ENCODE measurements at regions not wholly inside any gene's neighbourhood (a gene's known extent, or its start where the extent isn't known, plus 50 kb on each side); places are given as distances from the start of the nearest gene placed in this dataset.
"Not testable (repeated sequence)": the region's sequence is repeated elsewhere in the genome, so short reads cannot be mapped to it uniquely, and the experiment has no call there.

DNA sequence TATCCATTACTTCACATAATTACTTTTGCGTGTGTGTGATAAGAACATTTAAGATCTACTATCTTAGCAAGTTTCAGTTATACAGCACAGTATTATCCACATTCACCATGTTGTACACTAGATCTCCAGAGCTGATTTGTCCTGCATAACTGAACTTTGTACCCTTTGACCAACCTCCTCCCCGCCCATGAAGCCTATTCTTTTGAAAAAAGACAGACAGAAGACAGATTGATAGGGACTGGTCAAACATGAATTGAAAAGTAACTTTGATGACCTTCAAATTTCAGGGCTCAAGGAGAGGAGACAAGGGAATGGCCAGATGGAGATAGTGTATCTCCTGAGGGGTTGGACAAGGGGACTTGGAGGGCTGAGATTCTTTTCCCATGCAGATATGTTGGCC is 96.3 kb downstream of the CMC2 start:
- ATAC-seq (no peak), DNase-seq (no peak)
- H3K4me3 ChIP-seq: no peak overlapping the region
- no peaks in the 10 kb centered on the region for H3K4me1 ChIP-seq
- intact Hi-C loops (cut with DNase I): no loop called here
- no peak overlapping the region for H3K27ac ChIP-seq
- TF ChIP-seq, protein P1, sequence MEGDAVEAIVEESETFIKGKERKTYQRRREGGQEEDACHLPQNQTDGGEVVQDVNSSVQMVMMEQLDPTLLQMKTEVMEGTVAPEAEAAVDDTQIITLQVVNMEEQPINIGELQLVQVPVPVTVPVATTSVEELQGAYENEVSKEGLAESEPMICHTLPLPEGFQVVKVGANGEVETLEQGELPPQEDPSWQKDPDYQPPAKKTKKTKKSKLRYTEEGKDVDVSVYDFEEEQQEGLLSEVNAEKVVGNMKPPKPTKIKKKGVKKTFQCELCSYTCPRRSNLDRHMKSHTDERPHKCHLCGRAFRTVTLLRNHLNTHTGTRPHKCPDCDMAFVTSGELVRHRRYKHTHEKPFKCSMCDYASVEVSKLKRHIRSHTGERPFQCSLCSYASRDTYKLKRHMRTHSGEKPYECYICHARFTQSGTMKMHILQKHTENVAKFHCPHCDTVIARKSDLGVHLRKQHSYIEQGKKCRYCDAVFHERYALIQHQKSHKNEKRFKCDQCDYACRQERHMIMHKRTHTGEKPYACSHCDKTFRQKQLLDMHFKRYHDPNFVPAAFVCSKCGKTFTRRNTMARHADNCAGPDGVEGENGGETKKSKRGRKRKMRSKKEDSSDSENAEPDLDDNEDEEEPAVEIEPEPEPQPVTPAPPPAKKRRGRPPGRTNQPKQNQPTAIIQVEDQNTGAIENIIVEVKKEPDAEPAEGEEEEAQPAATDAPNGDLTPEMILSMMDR (IDR thresholded peaks at IDR 0.05): no peak
- 80 to 84% methylated on average over 2 of the region's 2 CpGs for WGBS, 2 donors
- no peaks in the 10 kb centered on the region for H3K36me3 ChIP-seq
- peaks cover 0 to 10% (median 0%) of the 10 kb centered on the region in 11 donors for H3K9me3 ChIP-seq
- H3K27me3 ChIP-seq: no peaks in the 10 kb centered on the region

DNA sequence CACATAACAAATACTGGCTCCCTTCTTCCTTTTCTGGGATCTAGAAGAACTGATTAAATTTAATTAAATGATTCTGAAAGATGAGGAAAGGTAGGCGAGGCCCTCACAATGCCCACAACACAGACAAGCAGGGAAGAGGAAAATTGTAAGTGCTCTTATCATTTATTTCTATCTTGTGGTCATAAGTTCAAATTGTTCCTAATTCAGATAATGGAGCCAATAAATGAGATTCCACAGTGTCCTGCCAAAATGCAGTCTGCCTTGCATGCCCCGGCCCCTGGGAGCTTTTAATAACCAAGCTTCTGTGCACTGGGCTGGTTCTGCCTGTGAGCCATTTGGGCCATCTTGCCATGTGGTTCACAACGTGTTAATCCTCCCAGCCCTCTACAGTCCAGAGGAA is 97.0 kb downstream of the CMC2 start:
- TF ChIP-seq, protein P1 (IDR thresholded peaks at IDR 0.05): no peak
- Histone ChIP-seq H3K27ac (no peak overlapping the region), H3K36me3 (no peaks in the 10 kb centered on the region), H3K4me1 (no peaks in the 10 kb centered on the region), H3K9me3 (peaks cover 0 to 10% (median 0%) of the 10 kb centered on the region in 11 donors), H3K27me3 (no peaks in the 10 kb centered on the region), H3K4me3 (no peak overlapping the region)
- intact Hi-C loops (cut with DNase I): loop anchor here in 1 of 10 donors (10.0 kb wide), 1 partner anchor 55 kb away; no protein-coding TSS in a partner anchor
- ATAC-seq: no peak
- WGBS, 2 donors: 43 to 55% methylated on average over 3 of the region's 3 CpGs
- no peak for DNase-seq

DNA sequence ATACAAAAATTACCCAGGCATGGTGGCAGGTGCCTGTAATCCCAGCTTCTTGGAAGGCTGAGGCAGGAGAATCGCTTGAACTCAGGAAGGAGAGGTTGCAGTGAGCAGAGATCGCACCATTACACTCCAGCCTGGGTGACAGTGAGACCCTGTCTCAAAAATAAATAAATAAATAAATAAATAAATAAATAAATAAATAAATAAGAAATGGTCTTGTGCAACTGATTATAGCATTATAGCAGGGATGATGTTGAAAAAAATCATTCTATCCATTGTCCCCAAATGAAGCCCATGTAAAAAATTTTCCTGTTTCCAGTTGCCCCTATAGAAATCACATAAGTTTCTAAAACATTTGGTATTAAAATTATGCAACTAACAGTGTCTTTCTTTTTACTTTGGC is 100.5 kb downstream of the CMC2 start:
- not testable (repeated sequence) for H3K27ac ChIP-seq, H3K4me1 ChIP-seq, H3K27me3 ChIP-seq, ATAC-seq, H3K4me3 ChIP-seq, DNase-seq, H3K36me3 ChIP-seq, H3K9me3 ChIP-seq
- intact Hi-C loops (cut with DNase I): loop anchor here in 1 of 10 donors (10.0 kb wide), 1 partner anchor 59 kb away; no protein-coding TSS in a partner anchor
- WGBS, 2 donors: 99 to 100% methylated on average over 2 of the region's 2 CpGs

DNA sequence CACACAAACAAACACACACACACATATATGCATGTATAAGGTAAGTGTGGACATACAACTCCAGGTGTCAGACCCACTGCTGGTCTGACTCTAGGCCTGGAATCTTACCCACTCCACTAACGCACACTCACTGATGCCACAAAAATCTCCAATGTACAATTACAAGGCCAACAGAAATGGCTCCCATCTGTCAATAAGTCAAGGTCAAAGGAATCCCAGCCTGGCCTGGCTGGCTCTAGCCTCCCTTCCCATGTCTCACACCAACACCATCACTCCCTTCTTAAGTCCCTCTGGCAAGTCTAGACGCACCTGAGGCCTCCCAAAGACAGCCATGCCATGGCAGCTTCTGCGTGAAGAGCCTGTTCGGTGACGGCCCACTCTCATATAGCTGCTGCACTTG is 99.2 kb upstream of the CDYL2 start:
- no peak for DNase-seq
- intact Hi-C loops (cut with DNase I): loop anchor here in 1 of 10 donors (10.0 kb wide), 1 partner anchor 61 kb away; no protein-coding TSS in a partner anchor
- TF ChIP-seq, protein P1 (IDR thresholded peaks at IDR 0.05): no peak
- 91 to 96% methylated on average over 5 of the region's 5 CpGs for WGBS, 2 donors
- Histone ChIP-seq H3K27ac (no peak overlapping the region), H3K36me3 (no peaks in the 10 kb centered on the region), H3K9me3 (no peaks in the 10 kb centered on the region), H3K27me3 (no peaks in the 10 kb centered on the region), H3K4me3 (no peak overlapping the region), H3K4me1 (peaks cover 0 to 22% (median 14%) of the 10 kb centered on the region in 9 donors)
- ATAC-seq: no peak

DNA sequence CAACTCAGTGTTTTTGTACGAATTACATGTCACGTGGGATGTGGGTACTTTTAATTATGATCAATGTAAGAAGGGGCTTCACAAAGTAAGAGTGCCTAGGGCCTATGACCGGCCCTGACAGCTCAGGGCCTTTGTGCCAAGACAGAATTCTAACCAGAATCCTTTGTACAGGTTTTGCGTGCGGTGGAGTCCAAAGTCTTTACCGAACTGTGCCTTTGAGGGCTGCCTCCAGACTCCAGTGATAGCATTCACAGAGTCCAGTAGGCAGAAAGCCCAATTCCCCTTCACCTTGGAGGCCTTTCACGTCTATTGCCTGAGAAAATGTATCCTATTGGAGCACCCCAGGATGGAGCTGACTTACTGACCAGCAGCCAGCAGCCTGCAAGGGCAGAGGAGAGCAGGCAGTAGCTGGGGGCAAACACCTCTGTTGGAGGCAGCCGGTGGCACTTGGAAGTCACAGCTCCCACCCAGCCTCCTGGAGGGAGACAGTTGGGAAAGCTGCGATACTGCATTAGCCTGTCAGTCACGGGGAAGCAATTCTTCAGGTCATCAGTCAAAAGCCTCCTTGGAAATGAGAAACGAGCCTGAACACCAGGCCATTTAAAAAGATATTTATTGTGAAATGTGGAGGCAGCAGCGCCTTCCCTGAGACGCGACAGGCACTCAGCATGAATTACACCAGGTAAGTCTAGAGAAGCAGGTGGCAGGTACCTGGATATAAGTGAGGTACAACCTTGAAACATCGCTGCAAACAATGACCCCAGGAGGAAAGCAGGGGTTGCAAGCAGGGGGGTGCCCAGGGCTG is 98.1 kb upstream of the CDYL2 start:
- DNase-seq (no peak), ATAC-seq (no peak)
- Histone ChIP-seq H3K36me3 (no peaks in the 10 kb centered on the region), H3K27me3 (no peaks in the 10 kb centered on the region), H3K9me3 (no peaks in the 10 kb centered on the region), H3K4me1 (peaks cover 0 to 22% (median 14%) of the 10 kb centered on the region in 9 donors), H3K27ac (no peak overlapping the region), H3K4me3 (no peak overlapping the region)
- TF ChIP-seq, protein P1 (IDR thresholded peaks at IDR 0.05): no peak
- intact Hi-C loops (cut with DNase I): loop anchor here in 1 of 10 donors (10.0 kb wide), 1 partner anchor 62 kb away; no protein-coding TSS in a partner anchor
- 87 to 90% methylated on average over 15 of the region's 15 CpGs for WGBS, 2 donors

All from heart right ventricle (tissue), 16 donors.